Activated CD4-positive, alpha-beta T cell treated with anti-CD3 and anti-CD28 coated beads for 1 hour (primary cell): ENCODE measurements at regions not wholly inside any gene's neighbourhood (a gene's known extent, or its start where the extent isn't known, plus 50 kb on each side); places are given as distances from the start of the nearest gene placed in this dataset.

Experiments
- DNase-seq: peaks from one replicate; pipeline ENCODE4 v3.0.0-alpha.2; 2020

DNA sequence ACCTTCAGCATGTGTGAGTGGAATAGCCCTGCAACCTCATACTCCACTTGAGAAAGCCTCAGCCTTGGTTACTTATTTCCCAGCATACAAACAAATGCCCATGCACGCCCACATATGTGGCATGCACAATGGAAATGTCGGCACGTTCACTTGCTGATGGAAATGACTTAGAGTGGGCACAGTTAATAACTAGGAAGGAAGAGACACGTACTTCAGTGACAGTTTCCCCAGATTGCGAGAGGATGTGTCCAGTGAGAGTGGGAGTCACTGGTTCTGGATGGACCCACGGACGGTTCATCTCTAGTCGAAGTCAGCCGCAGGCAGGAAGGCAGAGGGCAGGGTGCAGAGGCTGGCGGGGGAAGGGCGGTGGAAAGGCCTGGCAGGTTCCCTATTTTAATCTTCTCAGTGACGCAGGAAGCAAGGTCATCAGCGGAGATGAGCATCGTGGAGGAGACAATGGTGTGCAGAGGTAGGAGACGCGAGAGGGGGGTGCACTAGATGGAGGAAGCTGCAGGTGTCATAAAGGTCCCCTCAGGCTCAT, 350.7 kb upstream of the MYT1L start:
- no peak for DNase-seq

DNA sequence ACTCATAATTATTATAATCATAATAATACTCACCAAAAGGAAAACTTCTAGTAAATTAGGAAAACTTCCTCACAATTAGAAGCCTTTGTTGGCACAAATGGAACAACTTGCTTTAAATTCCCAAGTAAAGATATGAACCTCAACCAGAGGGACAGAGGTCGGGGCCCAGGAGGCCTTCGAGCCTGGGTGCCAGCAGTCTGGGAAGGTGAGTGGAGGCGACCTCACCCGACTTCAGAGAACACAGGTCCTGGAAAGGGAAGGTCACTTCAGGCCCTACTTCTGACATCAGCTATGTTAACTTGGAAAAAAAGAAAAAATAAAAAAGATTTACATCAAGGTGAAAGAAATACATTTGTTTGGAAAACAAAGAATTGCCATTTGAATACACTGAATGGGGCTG, 350.0 kb upstream of the MYT1L start:
- DNase-seq, result no peak

GRCh38 chr2:2674831-2675230, 343.8 kb upstream of the MYT1L start:
- no peak for DNase-seq

DNA sequence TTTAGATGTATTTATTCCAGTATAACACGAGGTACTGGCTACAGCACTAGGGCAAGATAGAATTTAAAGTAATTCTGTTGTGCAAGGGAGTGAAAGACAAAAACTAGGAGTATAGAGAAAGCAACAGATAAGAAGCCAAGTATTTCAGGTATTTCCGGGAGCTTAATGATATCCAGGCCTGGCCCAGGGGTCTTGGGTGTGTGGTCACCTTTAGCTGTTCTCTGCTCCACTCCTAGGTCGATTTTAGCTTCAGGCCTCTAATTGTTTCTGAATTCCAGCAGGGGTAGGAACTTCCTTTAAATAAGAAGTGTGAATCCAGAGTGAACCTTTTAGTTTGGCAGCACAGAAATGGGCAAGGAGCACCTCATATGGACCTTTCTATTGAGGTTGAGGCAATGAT, 342.3 kb upstream of the MYT1L start:
- no peak for DNase-seq

GRCh38 chr2:2672249-2672648, 341.2 kb upstream of the MYT1L start:
- DNase-seq, result no peak

GRCh38 chr2:2671826-2672225, 340.8 kb upstream of the MYT1L start:
- no peak for DNase-seq

DNA sequence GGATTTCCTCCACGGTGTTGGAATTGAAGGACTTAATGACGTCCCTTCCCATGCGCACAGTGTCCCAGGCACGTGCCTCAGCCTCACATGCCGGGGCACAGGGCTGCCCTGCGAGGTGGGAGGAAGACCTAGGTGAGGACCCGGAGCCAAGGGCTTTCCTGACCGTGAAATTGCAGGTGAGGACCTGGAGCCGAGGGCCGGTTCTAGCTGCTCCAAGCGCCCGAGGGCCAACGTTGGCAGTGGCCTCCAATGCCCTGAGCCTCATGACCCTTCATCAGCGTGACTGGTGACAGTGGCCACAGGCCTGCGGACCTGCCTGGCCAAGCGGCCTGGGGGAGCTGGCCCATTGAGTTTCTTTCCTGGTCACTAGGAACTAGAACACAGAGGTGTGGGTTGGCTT, 338.2 kb upstream of the MYT1L start:
- DNase-seq, result no peak

GRCh38 chr2:2668681-2669265, 337.7 kb upstream of the MYT1L start:
- no peak for DNase-seq

DNA sequence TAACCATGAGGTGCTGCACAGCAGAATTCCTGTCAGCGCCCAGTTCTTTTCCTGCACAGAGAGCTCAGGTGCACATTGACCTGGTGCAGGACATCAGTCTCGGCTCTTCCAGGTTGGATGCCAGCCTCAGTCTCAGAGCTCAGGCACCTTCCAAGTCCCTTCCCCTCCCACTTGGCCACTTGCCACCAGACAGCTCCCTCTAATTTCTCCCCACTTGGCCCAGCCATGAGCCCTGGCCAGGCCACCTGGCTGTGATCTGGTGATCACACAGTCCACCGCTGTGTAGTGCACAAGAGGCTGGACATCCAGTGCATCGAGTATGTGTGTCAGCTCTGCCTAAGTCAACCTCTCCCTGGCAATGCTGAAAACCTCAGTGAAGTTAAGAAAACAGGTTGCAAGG, 336.6 kb upstream of the MYT1L start:
- no peak for DNase-seq

GRCh38 chr2:2665834-2666133, 334.7 kb upstream of the MYT1L start:
- DNase-seq, result no peak

GRCh38 chr2:2664989-2665833, 334.1 kb upstream of the MYT1L start:
- DNase-seq, result no peak

DNA sequence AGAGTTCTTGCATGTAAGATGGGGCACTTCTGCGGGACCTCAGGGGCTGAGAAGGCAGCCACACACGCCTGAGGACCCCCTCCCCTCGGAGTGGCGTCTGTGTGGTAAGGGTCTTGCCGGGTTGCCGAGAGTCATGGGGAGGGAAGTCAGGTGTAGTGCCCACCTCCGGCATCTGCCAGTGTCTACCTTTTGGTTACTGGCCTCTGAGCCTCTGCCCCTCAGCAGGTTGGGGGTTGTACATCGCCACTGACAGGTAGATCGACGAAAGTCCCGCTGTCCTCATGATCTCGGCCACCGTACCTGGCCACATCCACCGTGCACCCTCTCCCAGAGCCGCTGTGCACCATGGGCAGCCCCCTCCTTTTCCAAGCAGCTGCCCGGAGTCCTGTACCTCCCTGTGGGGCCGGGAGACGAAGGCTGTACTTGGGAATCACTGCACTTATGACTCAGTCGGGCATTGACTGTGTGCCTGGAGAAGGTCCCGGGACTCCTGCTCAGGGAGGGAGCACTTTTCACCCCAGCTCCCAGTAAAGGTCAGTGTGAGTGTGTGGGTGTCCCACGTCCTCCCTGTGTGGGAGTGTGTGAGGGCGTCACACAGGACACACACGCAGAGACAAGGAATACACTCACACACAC, 332.4 kb upstream of the MYT1L start:
- DNase-seq, result no peak

DNA sequence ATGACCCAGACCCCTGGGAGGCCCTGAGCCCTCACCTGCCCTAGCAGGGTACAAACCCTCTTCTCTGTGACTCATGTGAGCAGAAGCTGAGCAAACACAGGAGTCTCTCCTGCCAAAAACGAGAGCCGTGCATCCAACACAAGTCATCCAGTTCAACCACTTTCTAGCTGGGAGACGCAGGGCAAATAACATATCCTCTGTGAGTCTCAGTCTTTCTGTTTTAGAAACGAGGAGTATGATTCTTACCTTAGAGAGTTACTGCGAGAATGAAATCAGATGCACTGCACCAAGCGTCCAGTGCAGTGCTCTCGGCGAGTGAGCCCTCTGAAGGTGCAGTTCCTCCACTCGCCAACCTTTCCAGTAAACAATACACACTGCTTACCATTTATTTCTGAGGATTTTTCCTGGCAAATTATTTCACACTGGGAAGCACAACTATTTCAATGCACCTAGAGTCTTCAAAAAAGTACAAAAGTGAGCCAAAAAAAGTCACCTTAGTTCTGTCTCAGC, 331.8 kb upstream of the MYT1L start:
- no peak for DNase-seq

GRCh38 chr2:2662037-2662846, 331.2 kb upstream of the MYT1L start:
- DNase-seq, result no peak

- DNase-seq, result no peak
Observed at GRCh38 chr2:2660789-2661355, 329.8 kb upstream of the MYT1L start.

- DNase-seq, result no peak
Observed at GRCh38 chr2:2657121-2657962, 326.3 kb upstream of the MYT1L start.

DNA sequence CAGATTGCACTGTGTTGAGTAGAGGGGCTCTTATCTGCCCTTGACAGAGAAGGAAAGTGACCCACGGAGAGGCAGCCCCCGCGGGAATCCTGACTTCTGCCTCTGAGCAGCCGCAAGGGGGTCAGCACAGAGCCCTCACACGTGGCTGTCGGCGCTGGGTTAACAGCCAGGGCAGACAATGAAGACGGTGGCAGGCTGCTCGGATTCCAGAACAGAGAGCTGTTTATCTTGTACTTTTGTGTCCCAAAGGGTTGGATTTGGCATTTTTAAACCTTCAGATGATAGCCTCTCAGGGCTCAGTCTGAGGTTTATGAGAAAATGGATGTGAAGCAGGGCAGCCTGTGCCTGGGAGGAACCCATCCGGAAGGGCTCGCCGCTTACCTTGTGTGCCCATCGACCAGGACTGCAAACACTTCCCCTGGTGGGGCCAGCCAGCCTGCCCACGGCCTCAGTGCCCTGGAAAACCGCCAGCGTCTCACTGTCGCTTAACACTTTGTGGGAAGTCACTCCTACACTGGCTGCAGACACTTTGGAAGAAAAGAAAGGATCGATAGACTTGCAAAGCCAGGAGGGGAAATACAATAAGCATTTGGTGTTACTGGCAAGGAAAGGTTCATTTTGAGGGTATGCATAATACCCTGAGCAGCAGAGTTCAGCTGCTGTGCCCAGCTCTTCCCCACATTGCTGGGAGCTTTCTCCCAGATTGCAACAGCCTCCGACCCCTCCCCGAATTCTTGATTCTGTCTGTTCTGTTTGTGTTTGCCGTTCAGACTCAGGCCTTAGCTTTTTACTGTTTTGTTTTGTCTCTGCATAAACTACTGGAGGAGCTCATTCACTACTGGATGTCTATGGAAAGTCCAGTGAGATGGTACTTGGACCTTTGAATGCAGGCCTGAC, 325.3 kb upstream of the MYT1L start:
- no peak for DNase-seq

DNA sequence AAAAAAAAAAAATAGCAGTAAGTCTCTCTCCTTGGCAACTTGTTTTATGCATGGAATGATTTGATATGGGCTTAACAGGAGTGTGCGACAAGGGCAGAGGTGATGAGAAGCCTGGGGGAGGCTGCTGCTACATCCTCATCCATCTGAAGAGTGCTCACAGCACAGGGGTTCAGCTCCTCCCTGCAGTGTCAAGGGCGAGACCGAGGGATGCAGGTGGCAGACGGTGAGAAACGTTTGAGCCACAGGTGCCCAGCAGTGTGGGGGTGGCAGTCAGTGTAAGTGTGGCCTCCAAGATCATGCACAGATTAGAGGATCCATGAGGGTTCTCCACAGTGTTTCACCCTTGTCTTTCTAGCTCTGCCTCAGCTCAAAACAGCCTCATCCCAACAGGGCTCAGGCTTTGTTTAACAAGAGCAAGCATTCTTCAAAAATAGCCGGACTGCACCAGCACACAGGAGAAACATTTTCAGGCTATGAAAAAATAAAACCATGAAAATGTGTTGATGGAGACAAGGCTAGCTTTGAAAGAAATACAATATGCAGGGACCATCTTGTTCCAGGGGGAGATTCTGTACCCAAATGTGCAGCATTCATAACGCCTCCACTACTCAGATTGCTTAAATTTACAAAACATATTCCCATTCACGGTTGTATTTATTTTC, 324.5 kb upstream of the MYT1L start:
- no peak for DNase-seq

- no peak for DNase-seq
Observed at GRCh38 chr2:2653231-2653630, 322.2 kb upstream of the MYT1L start.
